ENCODE measurements at regions not wholly inside any gene's neighbourhood (a gene's known extent, or its start where the extent isn't known, plus 50 kb on each side); places are given as distances from the start of the nearest gene placed in this dataset.
"Not testable (repeated sequence)": the region's sequence is repeated elsewhere in the genome, so short reads cannot be mapped to it uniquely, and the experiment has no call there.

DNA sequence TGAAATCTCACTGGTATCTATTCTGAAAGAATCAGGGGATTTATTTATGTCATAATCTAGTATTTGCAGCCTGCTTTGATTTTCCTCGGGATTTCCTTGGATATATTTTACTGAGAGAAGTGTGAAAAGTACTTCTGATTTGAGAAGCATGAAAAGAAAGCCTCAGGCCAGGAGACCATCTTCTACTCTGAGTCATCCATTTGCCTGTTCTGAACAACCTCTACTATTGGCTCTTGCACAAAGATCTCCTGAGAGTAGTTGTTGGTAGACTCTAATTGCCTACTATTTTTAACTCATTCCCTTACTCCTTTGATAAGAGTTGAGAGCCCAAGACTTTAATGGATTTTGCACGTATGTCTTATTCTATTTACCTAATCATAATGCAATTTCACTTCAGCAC, 318.9 kb downstream of the BCHE start:
- no peak for DNase-seq (ENCODE audit: low read depth)
- H3K4me1 ChIP-seq (ENCODE audit: control insufficient read depth, insufficient read depth, low read length): no peaks in the 10 kb centered on the region
- H3K4me3 ChIP-seq (ENCODE audit: low read length): no peak overlapping the region
- H3K36me3 ChIP-seq (ENCODE audit: control insufficient read depth, insufficient read depth, low read length, severe bottlenecking): no peaks in the 10 kb centered on the region
- H3K9ac ChIP-seq (ENCODE audit: low read length): no peak overlapping the region
- H3K27me3 ChIP-seq (replicated peaks; ENCODE audit: control insufficient read depth, insufficient read depth, low read length): no peaks in the 10 kb centered on the region
- H3K9me3 ChIP-seq (ENCODE audit: control insufficient read depth, low read length): no peaks in the 10 kb centered on the region

DNA sequence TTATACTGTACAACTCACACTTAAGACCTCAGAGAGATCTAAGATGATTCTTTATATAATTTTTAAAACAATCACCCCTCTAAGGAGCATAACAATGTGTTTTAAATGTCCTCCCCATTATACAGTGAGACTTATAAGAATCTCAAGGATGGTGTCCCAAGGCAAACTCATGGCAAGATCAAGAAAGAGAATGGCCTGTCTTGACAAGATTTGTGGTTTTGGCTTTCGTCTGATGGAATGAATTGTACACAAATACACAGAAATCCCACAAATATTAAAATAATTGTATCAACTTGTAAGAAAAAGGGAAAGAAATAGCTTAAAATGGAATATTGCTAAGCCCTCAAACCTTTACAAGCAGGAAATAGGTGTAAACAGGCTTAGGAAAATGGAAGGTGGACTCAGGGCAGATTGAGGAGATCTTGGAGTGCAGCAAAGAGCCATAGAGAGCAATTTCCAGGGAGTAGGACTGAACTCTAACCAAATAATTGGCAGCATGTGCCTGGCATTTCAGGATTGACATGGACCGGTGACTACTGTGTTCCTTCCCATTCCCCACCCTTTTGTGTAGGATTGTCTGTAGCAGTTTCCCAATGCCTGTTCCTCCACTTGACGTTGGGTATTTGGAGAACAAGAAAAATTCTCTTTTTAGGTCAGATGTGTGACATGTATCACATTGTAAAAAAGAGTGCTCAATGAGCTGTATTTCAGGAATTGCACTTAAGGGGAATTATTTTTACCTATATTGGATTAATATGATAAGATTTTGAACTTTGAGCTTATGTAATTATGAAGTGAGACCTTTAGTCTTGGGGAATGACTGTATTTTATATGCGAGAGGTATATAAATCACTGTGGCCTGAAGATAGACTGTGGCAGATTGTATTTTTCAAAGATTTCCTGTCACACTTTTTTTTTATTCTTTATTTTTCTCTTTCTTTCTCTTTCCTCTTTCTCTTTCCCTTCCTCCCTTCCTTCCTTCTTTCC, 317.8 kb upstream of the SLITRK3 start:
- Histone ChIP-seq H3K4me1 (ENCODE audit: control insufficient read depth, insufficient read depth, low read length) (no peaks in the 10 kb centered on the region), H3K9ac (ENCODE audit: low read length) (no peak overlapping the region), H3K4me3 (ENCODE audit: low read length) (no peak overlapping the region), H3K27me3 (replicated peaks; ENCODE audit: control insufficient read depth, insufficient read depth, low read length) (no peaks in the 10 kb centered on the region), H3K9me3 (ENCODE audit: control insufficient read depth, low read length) (no peaks in the 10 kb centered on the region), H3K36me3 (ENCODE audit: control insufficient read depth, insufficient read depth, low read length, severe bottlenecking) (no peaks in the 10 kb centered on the region)
- no peak for DNase-seq (ENCODE audit: low read depth)

- no peak overlapping the region for H3K4me3 ChIP-seq (ENCODE audit: low read length)
- H3K36me3 ChIP-seq (ENCODE audit: control insufficient read depth, insufficient read depth, low read length, severe bottlenecking): no peaks in the 10 kb centered on the region
- peaks cover 3% of the 10 kb centered on the region for H3K9me3 ChIP-seq (ENCODE audit: control insufficient read depth, low read length)
- H3K9ac ChIP-seq (ENCODE audit: low read length): no peak overlapping the region
- no peaks in the 10 kb centered on the region for H3K4me1 ChIP-seq (ENCODE audit: control insufficient read depth, insufficient read depth, low read length)
- DNase-seq (ENCODE audit: low read depth): no peak
- H3K27me3 ChIP-seq (replicated peaks; ENCODE audit: control insufficient read depth, insufficient read depth, low read length): no peaks in the 10 kb centered on the region
Observed at GRCh38 chr3:165507576-165507975, 311.4 kb upstream of the SLITRK3 start.

GRCh38 chr3:165507060-165507459, 310.9 kb upstream of the SLITRK3 start:
- Histone ChIP-seq H3K9ac (ENCODE audit: low read length) (no peak overlapping the region), H3K9me3 (ENCODE audit: control insufficient read depth, low read length) (peaks cover 3% of the 10 kb centered on the region), H3K4me3 (ENCODE audit: low read length) (no peak overlapping the region), H3K27me3 (replicated peaks; ENCODE audit: control insufficient read depth, insufficient read depth, low read length) (no peaks in the 10 kb centered on the region), H3K4me1 (ENCODE audit: control insufficient read depth, insufficient read depth, low read length) (no peaks in the 10 kb centered on the region), H3K36me3 (ENCODE audit: control insufficient read depth, insufficient read depth, low read length, severe bottlenecking) (no peaks in the 10 kb centered on the region)
- no peak for DNase-seq (ENCODE audit: low read depth)

- DNase-seq (ENCODE audit: low read depth): no peak
Observed at GRCh38 chr3:165505657-165506056, 309.5 kb upstream of the SLITRK3 start.

GRCh38 chr3:165504554-165504953, 308.4 kb upstream of the SLITRK3 start:
- Histone ChIP-seq H3K36me3 (ENCODE audit: control insufficient read depth, insufficient read depth, low read length, severe bottlenecking) (no peaks in the 10 kb centered on the region), H3K4me3 (ENCODE audit: low read length) (no peak overlapping the region), H3K9ac (ENCODE audit: low read length) (no peak overlapping the region), H3K27me3 (replicated peaks; ENCODE audit: control insufficient read depth, insufficient read depth, low read length) (no peaks in the 10 kb centered on the region), H3K4me1 (ENCODE audit: control insufficient read depth, insufficient read depth, low read length) (no peaks in the 10 kb centered on the region), H3K9me3 (ENCODE audit: control insufficient read depth, low read length) (peaks cover 3% of the 10 kb centered on the region)
- no peak for DNase-seq (ENCODE audit: low read depth)

More at GRCh38 chr3:165505657-165506056, 309.5 kb upstream of the SLITRK3 start:
- Histone ChIP-seq H3K4me3 (ENCODE audit: low read length) (no peak overlapping the region), H3K9ac (ENCODE audit: low read length) (no peak overlapping the region), H3K36me3 (ENCODE audit: control insufficient read depth, insufficient read depth, low read length, severe bottlenecking) (no peaks in the 10 kb centered on the region), H3K4me1 (ENCODE audit: control insufficient read depth, insufficient read depth, low read length) (no peaks in the 10 kb centered on the region), H3K9me3 (ENCODE audit: control insufficient read depth, low read length) (peaks cover 3% of the 10 kb centered on the region), H3K27me3 (replicated peaks; ENCODE audit: control insufficient read depth, insufficient read depth, low read length) (no peaks in the 10 kb centered on the region)

DNA sequence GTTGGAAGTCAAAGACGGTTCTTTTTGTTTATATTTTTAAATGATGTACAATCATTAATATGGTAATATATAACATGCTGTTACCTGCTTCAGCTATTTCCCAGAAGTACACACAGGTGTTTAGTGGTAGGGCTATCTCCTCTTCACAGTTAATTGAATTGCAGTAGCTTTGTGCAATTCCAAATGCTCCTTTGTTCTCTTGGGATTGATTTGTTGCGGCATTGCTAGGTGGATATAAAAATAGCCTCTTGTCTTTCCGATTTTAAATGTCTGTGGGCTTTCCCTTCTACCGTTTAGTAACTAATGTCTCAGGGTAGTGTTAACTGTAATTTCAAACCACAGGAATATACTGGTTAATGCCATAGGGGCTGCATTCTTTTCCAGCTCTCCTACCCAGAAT, 307.6 kb upstream of the SLITRK3 start:
- no peaks in the 10 kb centered on the region for H3K27me3 ChIP-seq (replicated peaks; ENCODE audit: control insufficient read depth, insufficient read depth, low read length)

GRCh38 chr3:165503346-165503745, 307.2 kb upstream of the SLITRK3 start:
- H3K27me3 ChIP-seq (replicated peaks; ENCODE audit: control insufficient read depth, insufficient read depth, low read length): no peaks in the 10 kb centered on the region
- DNase-seq (ENCODE audit: low read depth): no peak

More for the DNA sequence above, 307.6 kb upstream of the SLITRK3 start:
- Histone ChIP-seq H3K9ac (ENCODE audit: low read length) (no peak overlapping the region), H3K36me3 (ENCODE audit: control insufficient read depth, insufficient read depth, low read length, severe bottlenecking) (no peaks in the 10 kb centered on the region), H3K9me3 (ENCODE audit: control insufficient read depth, low read length) (peaks cover 3% of the 10 kb centered on the region), H3K4me1 (ENCODE audit: control insufficient read depth, insufficient read depth, low read length) (no peaks in the 10 kb centered on the region), H3K4me3 (ENCODE audit: low read length) (no peak overlapping the region)
- no peak for DNase-seq (ENCODE audit: low read depth)

GRCh38 chr3:165502707-165503106, 306.5 kb upstream of the SLITRK3 start:
- H3K4me1 ChIP-seq (ENCODE audit: control insufficient read depth, insufficient read depth, low read length): no peaks in the 10 kb centered on the region
- peaks cover 3% of the 10 kb centered on the region for H3K9me3 ChIP-seq (ENCODE audit: control insufficient read depth, low read length)
- no peak overlapping the region for H3K9ac ChIP-seq (ENCODE audit: low read length)
- no peak for DNase-seq (ENCODE audit: low read depth)
- H3K27me3 ChIP-seq (replicated peaks; ENCODE audit: control insufficient read depth, insufficient read depth, low read length): no peaks in the 10 kb centered on the region
- no peak overlapping the region for H3K4me3 ChIP-seq (ENCODE audit: low read length)
- H3K36me3 ChIP-seq (ENCODE audit: control insufficient read depth, insufficient read depth, low read length, severe bottlenecking): no peaks in the 10 kb centered on the region

More at GRCh38 chr3:165503346-165503745, 307.2 kb upstream of the SLITRK3 start:
- H3K36me3 ChIP-seq (ENCODE audit: control insufficient read depth, insufficient read depth, low read length, severe bottlenecking): no peaks in the 10 kb centered on the region
- H3K9me3 ChIP-seq (ENCODE audit: control insufficient read depth, low read length): peaks cover 3% of the 10 kb centered on the region
- H3K9ac ChIP-seq (ENCODE audit: low read length): no peak overlapping the region
- no peaks in the 10 kb centered on the region for H3K4me1 ChIP-seq (ENCODE audit: control insufficient read depth, insufficient read depth, low read length)
- no peak overlapping the region for H3K4me3 ChIP-seq (ENCODE audit: low read length)

DNA sequence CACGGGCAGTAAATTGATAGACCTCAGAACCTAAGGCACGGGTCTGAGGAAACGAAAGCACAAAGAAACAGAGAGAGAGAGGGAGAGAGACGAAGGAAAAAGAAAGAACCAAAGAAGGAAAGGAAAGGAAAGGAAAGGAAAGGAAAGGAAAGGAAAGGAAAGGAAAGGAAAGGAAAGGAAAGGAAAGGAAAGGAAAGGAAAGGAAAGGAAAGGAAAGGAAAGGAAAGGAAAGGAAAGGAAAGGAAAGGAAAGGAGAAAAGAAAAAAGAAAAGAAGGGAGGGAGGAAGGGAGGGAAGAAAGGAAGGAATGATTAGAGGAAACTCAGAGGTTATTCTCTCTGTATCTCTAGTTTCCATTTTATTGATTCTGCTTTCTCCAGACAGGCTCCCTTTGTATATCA, 302.6 kb upstream of the SLITRK3 start:
- not testable (repeated sequence) for DNase-seq (ENCODE audit: low read depth); H3K9me3 ChIP-seq (ENCODE audit: control insufficient read depth, low read length); H3K4me1 ChIP-seq (ENCODE audit: control insufficient read depth, insufficient read depth, low read length); H3K36me3 ChIP-seq (ENCODE audit: control insufficient read depth, insufficient read depth, low read length, severe bottlenecking); H3K27me3 ChIP-seq (replicated peaks; ENCODE audit: control insufficient read depth, insufficient read depth, low read length); H3K9ac ChIP-seq (ENCODE audit: low read length); H3K4me3 ChIP-seq (ENCODE audit: low read length)

- Histone ChIP-seq H3K4me1 (ENCODE audit: control insufficient read depth, insufficient read depth, low read length) (no peaks in the 10 kb centered on the region), H3K27me3 (replicated peaks; ENCODE audit: control insufficient read depth, insufficient read depth, low read length) (no peaks in the 10 kb centered on the region), H3K9me3 (ENCODE audit: control insufficient read depth, low read length) (no peaks in the 10 kb centered on the region), H3K4me3 (ENCODE audit: low read length) (no peak overlapping the region), H3K9ac (ENCODE audit: low read length) (no peak overlapping the region), H3K36me3 (ENCODE audit: control insufficient read depth, insufficient read depth, low read length, severe bottlenecking) (no peaks in the 10 kb centered on the region)
- DNase-seq (ENCODE audit: low read depth): no peak
Observed at GRCh38 chr3:165491487-165491886, 295.3 kb upstream of the SLITRK3 start.
